Smooth muscle cell (in vitro differentiated cells): ENCODE measurements at regions not wholly inside any gene's neighbourhood (a gene's known extent, or its start where the extent isn't known, plus 50 kb on each side); places are given as distances from the start of the nearest gene placed in this dataset.

ENCODE experiments used
- DNase-seq: peaks from one replicate; lab custom pipeline; 2025; ENCODE audit not compliant: unreplicated experiment; lab: John Stamatoyannopoulos, UW
- H2AFZ ChIP-seq: fragments of 200-600 bp; sonication (generic); 2 replicates; pipeline ENCODE4 v1.6.0; 2016; ENCODE audit warnings: antibody characterized with exemption, low read depth, mild to moderate bottlenecking
- H3F3A ChIP-seq: fragments of 200-600 bp; sonication (generic); 2 replicates; pipeline ENCODE4 v1.6.0; 2017; ENCODE audit warnings: antibody characterized with exemption, low read depth
- H3K27ac ChIP-seq: fragments of 200-600 bp; sonication (generic); 2 replicates; pipeline ENCODE4 v1.5.1; 2016; ENCODE audit warnings: low read depth, mild to moderate bottlenecking
- H3K27me3 ChIP-seq: fragments of 200-600 bp; sonication (generic); 2 replicates; pipeline ENCODE4 v1.6.1; 2016; ENCODE audit warnings: low read depth, mild to moderate bottlenecking
- H3K36me3 ChIP-seq: fragments of 200-600 bp; sonication (generic); 2 replicates; pipeline ENCODE4 v1.5.1; 2016; ENCODE audit warnings: low read depth
- H3K4me1 ChIP-seq: fragments of 200-600 bp; sonication (generic); 2 replicates; pipeline ENCODE4 v1.5.1; 2016; ENCODE audit warnings: low read depth
- H3K4me2 ChIP-seq: fragments of 200-600 bp; sonication (generic); 2 replicates; pipeline ENCODE4 v1.6.0; 2016; ENCODE audit warnings: mild to moderate bottlenecking
- H3K4me3 ChIP-seq: fragments of 200-600 bp; sonication (generic); 2 replicates; pipeline ENCODE4 v1.5.1; 2016; ENCODE audit warnings: mild to moderate bottlenecking
- H3K79me2 ChIP-seq: fragments of 200-600 bp; sonication (generic); 2 replicates; pipeline ENCODE4 v1.6.0; 2016; ENCODE audit warnings: low read depth, mild to moderate bottlenecking
- H3K9ac ChIP-seq: fragments of 200-600 bp; sonication (generic); 2 replicates; pipeline ENCODE4 v1.6.0; 2016; ENCODE audit warnings: low read depth
- H3K9me3 ChIP-seq: fragments of 200-600 bp; sonication (generic); replicated peaks from 2 replicates; pipeline ENCODE4 v1.5.1; 2016; ENCODE audit warnings: low read depth
- H4K20me1 ChIP-seq: fragments of 200-600 bp; sonication (generic); 2 replicates; pipeline ENCODE4 v1.6.0; 2016; ENCODE audit warnings: low read depth
- WGBS: methylation state at CpG from one replicate; pipeline ENCODE4 v1.1.7; 2016; ENCODE audit warnings: low lambda C conversion rate; 5-methylcytosine and 5-hydroxymethylcytosine counted together
- TF ChIP-seq, protein P1 (sequence below): fragments of 200-600 bp; sonication (generic); IDR thresholded peaks from 2 replicates; pipeline ENCODE4 v1.5.1; 2017; ENCODE audit warnings: borderline replicate concordance, mild to moderate bottlenecking, antibody characterized with exemption; ENCODE audit not compliant: insufficient read depth, poor library complexity, severe bottlenecking

DNA sequence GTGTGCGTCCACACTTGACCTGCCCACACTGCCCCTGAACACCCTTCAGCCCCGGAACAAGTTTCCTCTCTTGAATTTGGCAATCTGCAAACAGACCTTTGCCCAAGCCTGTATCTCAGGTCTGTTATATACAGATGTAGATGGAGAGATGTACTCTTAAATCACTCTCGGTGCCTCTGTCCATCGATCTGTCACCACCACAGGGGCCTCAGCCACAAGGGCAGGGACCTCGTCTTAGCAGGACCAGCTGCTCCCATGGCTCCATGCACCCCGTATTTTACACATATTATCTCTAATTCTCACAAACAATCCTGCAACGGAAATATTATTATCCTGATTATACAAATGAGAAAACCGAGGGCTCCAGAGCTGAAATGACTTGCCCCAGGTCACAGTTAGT is 313.4 kb downstream of the BCL11B start:
- Histone ChIP-seq H3K27ac (no peak overlapping the region), H3K4me3 (no peak overlapping the region), H3K9me3 (no peaks in the 10 kb centered on the region), H3K79me2 (no peaks in the 10 kb centered on the region), H3K4me1 (no peaks in the 10 kb centered on the region), H4K20me1 (no peaks in the 10 kb centered on the region), H2AFZ (no peak overlapping the region), H3K27me3 (no peaks in the 10 kb centered on the region), H3K9ac (no peak overlapping the region), H3F3A (no peaks in the 10 kb centered on the region), H3K4me2 (no peak overlapping the region), H3K36me3 (no peaks in the 10 kb centered on the region)
- 87% methylated on average over 8 of the region's 8 CpGs for WGBS
- TF ChIP-seq, protein P1, sequence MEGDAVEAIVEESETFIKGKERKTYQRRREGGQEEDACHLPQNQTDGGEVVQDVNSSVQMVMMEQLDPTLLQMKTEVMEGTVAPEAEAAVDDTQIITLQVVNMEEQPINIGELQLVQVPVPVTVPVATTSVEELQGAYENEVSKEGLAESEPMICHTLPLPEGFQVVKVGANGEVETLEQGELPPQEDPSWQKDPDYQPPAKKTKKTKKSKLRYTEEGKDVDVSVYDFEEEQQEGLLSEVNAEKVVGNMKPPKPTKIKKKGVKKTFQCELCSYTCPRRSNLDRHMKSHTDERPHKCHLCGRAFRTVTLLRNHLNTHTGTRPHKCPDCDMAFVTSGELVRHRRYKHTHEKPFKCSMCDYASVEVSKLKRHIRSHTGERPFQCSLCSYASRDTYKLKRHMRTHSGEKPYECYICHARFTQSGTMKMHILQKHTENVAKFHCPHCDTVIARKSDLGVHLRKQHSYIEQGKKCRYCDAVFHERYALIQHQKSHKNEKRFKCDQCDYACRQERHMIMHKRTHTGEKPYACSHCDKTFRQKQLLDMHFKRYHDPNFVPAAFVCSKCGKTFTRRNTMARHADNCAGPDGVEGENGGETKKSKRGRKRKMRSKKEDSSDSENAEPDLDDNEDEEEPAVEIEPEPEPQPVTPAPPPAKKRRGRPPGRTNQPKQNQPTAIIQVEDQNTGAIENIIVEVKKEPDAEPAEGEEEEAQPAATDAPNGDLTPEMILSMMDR: no peak
- no peak for DNase-seq

DNA sequence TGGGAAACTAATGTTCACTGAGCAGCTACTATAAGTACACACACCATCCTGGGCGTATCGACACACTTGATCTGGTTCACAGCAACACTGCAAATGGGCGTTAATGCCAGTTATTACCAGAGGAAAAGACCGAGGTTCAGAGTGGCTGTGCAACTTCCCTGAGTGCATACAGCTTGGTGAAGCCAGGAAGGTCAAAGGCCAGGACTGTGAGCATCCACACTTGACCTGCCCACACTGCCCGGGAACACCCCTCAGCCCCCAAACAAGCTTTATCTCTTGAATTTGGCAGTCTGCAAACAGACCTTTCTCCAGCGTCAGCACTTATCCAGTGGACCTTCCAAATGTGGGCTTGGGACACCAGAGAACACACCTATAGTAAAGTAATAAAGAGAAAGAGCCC is 312.6 kb downstream of the BCL11B start:
- DNase-seq: no peak

DNA sequence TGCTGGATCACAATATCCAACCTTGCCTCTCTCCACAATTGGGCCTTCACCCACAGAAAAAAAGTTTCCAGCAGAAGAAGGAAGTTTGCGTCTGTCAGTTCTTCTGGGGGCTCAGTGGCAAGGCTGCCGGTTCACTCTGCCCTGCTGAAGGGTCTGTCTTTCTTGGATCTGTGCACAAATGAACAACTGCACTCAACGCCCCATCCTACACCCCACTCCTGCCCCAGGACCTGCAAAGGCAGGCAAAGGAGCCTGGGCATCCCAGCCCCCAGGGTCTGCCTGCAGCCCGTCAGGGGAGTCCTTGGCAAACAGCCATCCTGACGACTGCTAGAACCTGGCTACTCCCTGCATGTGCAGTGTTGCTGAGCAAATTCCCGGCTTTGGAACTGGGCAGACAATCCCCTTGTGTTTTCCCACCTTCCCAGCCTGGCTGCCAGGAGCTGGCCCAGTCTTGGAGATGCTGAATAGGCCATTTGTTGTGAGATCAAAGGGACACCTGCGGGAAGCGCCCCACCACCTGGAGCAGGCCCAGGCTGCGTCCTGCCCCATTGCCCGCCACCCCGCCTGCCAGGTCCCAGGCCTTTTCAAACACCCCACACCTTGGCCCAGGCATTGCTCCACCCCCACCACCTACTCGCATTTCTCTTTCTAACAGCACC is 311.9 kb downstream of the BCL11B start:
- Histone ChIP-seq H3K27ac (no peak overlapping the region), H3K4me2 (no peak overlapping the region), H3K27me3 (no peaks in the 10 kb centered on the region), H3K36me3 (no peaks in the 10 kb centered on the region), H3K79me2 (no peaks in the 10 kb centered on the region), H3F3A (no peaks in the 10 kb centered on the region), H3K9ac (no peak overlapping the region), H3K4me1 (no peaks in the 10 kb centered on the region), H4K20me1 (no peaks in the 10 kb centered on the region), H3K4me3 (no peak overlapping the region), H3K9me3 (no peaks in the 10 kb centered on the region), H2AFZ (no peak overlapping the region)
- TF ChIP-seq, protein P1: no peak
- DNase-seq: no peak
- 88% methylated on average over 12 of the region's 12 CpGs for WGBS

More for the DNA sequence above, 312.6 kb downstream of the BCL11B start:
- no peaks in the 10 kb centered on the region for H3K4me1 ChIP-seq
- TF ChIP-seq, protein P1: no peak
- no peaks in the 10 kb centered on the region for H3K27me3 ChIP-seq
- H2AFZ ChIP-seq: no peak overlapping the region
- no peaks in the 10 kb centered on the region for H3F3A ChIP-seq
- no peaks in the 10 kb centered on the region for H3K9me3 ChIP-seq
- no peak overlapping the region for H3K4me3 ChIP-seq
- H3K36me3 ChIP-seq: no peaks in the 10 kb centered on the region
- 91% methylated on average over 6 of the region's 6 CpGs for WGBS
- no peaks in the 10 kb centered on the region for H4K20me1 ChIP-seq
- no peak overlapping the region for H3K9ac ChIP-seq
- no peak overlapping the region for H3K4me2 ChIP-seq
- no peak overlapping the region for H3K27ac ChIP-seq
- no peaks in the 10 kb centered on the region for H3K79me2 ChIP-seq

DNA sequence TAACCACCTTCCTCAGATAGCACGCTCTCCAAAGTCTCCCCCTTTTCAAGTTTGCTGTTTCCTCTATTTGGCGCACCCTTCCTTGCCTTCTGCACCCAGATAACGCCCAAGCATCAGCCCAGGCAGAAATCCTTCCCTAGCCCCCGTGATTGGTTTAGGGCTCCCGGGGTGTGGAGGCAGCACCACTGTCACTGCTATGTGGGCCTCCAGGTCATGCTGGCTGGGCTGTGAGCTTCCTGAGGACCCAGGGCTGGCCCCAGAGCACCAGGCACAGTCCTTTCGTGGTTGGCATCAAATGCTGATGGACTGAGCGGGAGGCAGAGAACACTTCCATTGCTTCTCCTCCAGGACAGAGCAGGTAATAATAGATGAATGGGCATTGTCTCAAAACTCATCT is 311.4 kb downstream of the BCL11B start:
- no peak overlapping the region for H3K27ac ChIP-seq
- no peaks in the 10 kb centered on the region for H3K4me1 ChIP-seq
- H4K20me1 ChIP-seq: no peaks in the 10 kb centered on the region
- no peak for DNase-seq
- no peaks in the 10 kb centered on the region for H3K36me3 ChIP-seq
- H3K27me3 ChIP-seq: peaks cover 4% of the 10 kb centered on the region
- no peaks in the 10 kb centered on the region for H3K9me3 ChIP-seq
- no peaks in the 10 kb centered on the region for H3K79me2 ChIP-seq
- no peaks in the 10 kb centered on the region for H3F3A ChIP-seq
- TF ChIP-seq, protein P1: no peak
- H2AFZ ChIP-seq: no peak overlapping the region
- H3K4me3 ChIP-seq: no peak overlapping the region
- 96% methylated on average over 7 of the region's 7 CpGs for WGBS
- no peak overlapping the region for H3K4me2 ChIP-seq
- H3K9ac ChIP-seq: no peak overlapping the region
